H9 (cell line): ENCODE measurements at regions not wholly inside any gene's neighbourhood (a gene's known extent, or its start where the extent isn't known, plus 50 kb on each side); places are given as distances from the start of the nearest gene placed in this dataset.

Experiments
- DNase-seq: peaks from one replicate; pipeline ENCODE4 v3.0.0-alpha.2; 2017
- H2AFZ ChIP-seq: one replicate; pipeline ENCODE4 v1.6.1; 2013; ENCODE audit warnings: mild to moderate bottlenecking, low read length, control low read depth, moderate library complexity
- H2AK5ac ChIP-seq: 2 replicates; pipeline ENCODE4 v1.6.1; 2013; ENCODE audit warnings: low read length, control low read depth, mixed read lengths; ENCODE audit not compliant: insufficient read length
- H2BK120ac ChIP-seq: one replicate; pipeline ENCODE4 v1.6.1; 2013; ENCODE audit warnings: low read depth, mild to moderate bottlenecking, low read length, control low read depth, inconsistent platforms; ENCODE audit not compliant: poor library complexity, severe bottlenecking
- H2BK12ac ChIP-seq: 2 replicates; pipeline ENCODE4 v1.6.1; 2013; ENCODE audit warnings: low read length, control low read depth, mixed read lengths, low read depth; ENCODE audit not compliant: insufficient read length
- H2BK15ac ChIP-seq: 2 replicates; pipeline ENCODE4 v1.6.1; 2013; ENCODE audit warnings: low read depth, low read length, control low read depth
- H2BK20ac ChIP-seq: one replicate; pipeline ENCODE4 v1.6.1; 2013; ENCODE audit warnings: low read depth, mild to moderate bottlenecking, low read length, control low read depth, inconsistent platforms; ENCODE audit not compliant: poor library complexity, severe bottlenecking
- H2BK5ac ChIP-seq: 2 replicates; pipeline ENCODE4 v1.6.1; 2013; ENCODE audit warnings: low read length, control low read depth, mixed read lengths; ENCODE audit not compliant: insufficient read length
- H3K14ac ChIP-seq: 2 replicates; pipeline ENCODE4 v1.6.1; 2013; ENCODE audit warnings: low read length, control low read depth; ENCODE audit not compliant: insufficient read depth
- H3K18ac ChIP-seq: 2 replicates; pipeline ENCODE4 v1.6.1; 2013; ENCODE audit warnings: low read depth, mild to moderate bottlenecking, mixed read lengths, low read length, control low read depth; ENCODE audit not compliant: insufficient read length
- H3K23ac ChIP-seq: 2 replicates; pipeline ENCODE4 v1.6.1; 2013; ENCODE audit warnings: low read length, control low read depth, mixed read lengths, low read depth; ENCODE audit not compliant: insufficient read length
- H3K23me2 ChIP-seq: 2 replicates; pipeline ENCODE4 v1.6.1; 2013; ENCODE audit warnings: low read depth, mild to moderate bottlenecking, mixed read lengths, low read length, control low read depth; ENCODE audit not compliant: insufficient read length, poor library complexity, severe bottlenecking
- H3K27ac ChIP-seq: 2 replicates; pipeline ENCODE4 v1.5.1; 2013; ENCODE audit warnings: low read length, control low read depth, mixed read lengths, low read depth; ENCODE audit not compliant: insufficient read length
- H3K27me3 ChIP-seq: 2 replicates; pipeline ENCODE4 v1.6.1; 2013; ENCODE audit warnings: low read length, control low read depth, inconsistent platforms; ENCODE audit not compliant: insufficient read depth
- H3K4ac ChIP-seq: 2 replicates; pipeline ENCODE4 v1.6.1; 2013; ENCODE audit warnings: low read depth, mild to moderate bottlenecking, control low read depth, inconsistent platforms, low read length, moderate library complexity
- H3K4me1 ChIP-seq: 2 replicates; pipeline ENCODE4 v1.6.1; 2013; ENCODE audit warnings: low read length, control low read depth, inconsistent platforms; ENCODE audit not compliant: insufficient read depth
- H3K4me2 ChIP-seq: 2 replicates; pipeline ENCODE4 v1.6.1; 2013; ENCODE audit warnings: low read length, control low read depth, mixed read lengths; ENCODE audit not compliant: insufficient read length, insufficient read depth
- H3K56ac ChIP-seq: 2 replicates; pipeline ENCODE4 v1.6.1; 2013; ENCODE audit warnings: low read depth, mild to moderate bottlenecking, mixed read lengths, low read length, control low read depth; ENCODE audit not compliant: insufficient read length
- H3K79me1 ChIP-seq: 2 replicates; pipeline ENCODE4 v1.6.1; 2013; ENCODE audit warnings: low read depth, mild to moderate bottlenecking, moderate library complexity, low read length, control low read depth, inconsistent platforms; ENCODE audit not compliant: insufficient read depth, poor library complexity, severe bottlenecking
- H3K79me2 ChIP-seq: 2 replicates; pipeline ENCODE4 v1.6.1; 2013; ENCODE audit warnings: low read length, control low read depth, inconsistent platforms; ENCODE audit not compliant: insufficient read depth
- H3K9ac ChIP-seq: 2 replicates; pipeline ENCODE4 v1.6.1; 2013; ENCODE audit warnings: low read length, control low read depth, mixed read lengths; ENCODE audit not compliant: insufficient read length; ENCODE audit errors: extremely low read depth
- H3K9me3 ChIP-seq: one replicate; pipeline ENCODE4 v1.6.1; 2013; ENCODE audit warnings: low read depth, low read length, inconsistent platforms; ENCODE audit not compliant: control insufficient read depth
- H3T11ph ChIP-seq: one replicate; pipeline ENCODE4 v1.6.1; 2013; ENCODE audit warnings: mild to moderate bottlenecking, low read length, control low read depth, inconsistent platforms
- H4K20me1 ChIP-seq: one replicate; pipeline ENCODE4 v1.6.1; 2013; ENCODE audit not compliant: control insufficient read depth, insufficient read length, insufficient read depth
- H4K5ac ChIP-seq: 2 replicates; pipeline ENCODE4 v1.6.1; 2013; ENCODE audit warnings: low read depth, mild to moderate bottlenecking, mixed read lengths, low read length, control low read depth; ENCODE audit not compliant: insufficient read length
- H4K8ac ChIP-seq: replicated peaks from 2 replicates; pipeline ENCODE4 v1.6.1; 2013; ENCODE audit warnings: low read length, control low read depth, mixed read lengths, low read depth; ENCODE audit not compliant: insufficient read length
- H4K91ac ChIP-seq: 2 replicates; pipeline ENCODE4 v1.6.1; 2013; ENCODE audit warnings: low read depth, mild to moderate bottlenecking, moderate library complexity, mixed read lengths, low read length, control low read depth; ENCODE audit not compliant: insufficient read length
- H3K27ac Mint-ChIP-seq, 3 experiments: 2 replicates in 2 of 3; 3 replicates in 1 of 3; pipeline ENCODE4 v1.8.0; 2020 to 2021; ENCODE audit warnings: mixed read lengths in 3 of 3, mild to moderate bottlenecking in 1 of 3, moderate library complexity in 1 of 3
- H3K27me3 Mint-ChIP-seq: 2 replicates; pipeline ENCODE4 v1.8.0; 2021; ENCODE audit warnings: low read depth, mild to moderate bottlenecking, moderate library complexity, mixed read lengths
- H3K36me3 Mint-ChIP-seq, 3 experiments: 2 replicates in 2 of 3; 3 replicates in 1 of 3; pipeline ENCODE4 v1.8.0; 2020 to 2021; ENCODE audit warnings: low read depth in 3 of 3, mixed read lengths in 3 of 3; ENCODE audit not compliant: insufficient read depth in 1 of 3
- H3K4me1 Mint-ChIP-seq, 2 experiments: 2 replicates each; pipeline ENCODE4 v1.8.0; 2020; ENCODE audit warnings: mixed read lengths in 2 of 2
- H3K4me3 Mint-ChIP-seq, 2 experiments: 2 replicates in 1 of 2; 3 replicates in 1 of 2; pipeline ENCODE4 v1.8.0; 2020 to 2021; ENCODE audit warnings: mild to moderate bottlenecking in 2 of 2, mixed read lengths in 2 of 2, moderate library complexity in 1 of 2
- H3K9me3 Mint-ChIP-seq, 2 experiments: 2 replicates in 1 of 2; 3 replicates in 1 of 2; pipeline ENCODE4 v1.8.0; 2020; ENCODE audit warnings: mild to moderate bottlenecking in 2 of 2, mixed read lengths in 2 of 2, moderate library complexity in 1 of 2
- WGBS: extraction: QIAGEN DNeasy Blood & Tissue Kit; methylation state at CpG from one replicate; pipeline ENCODE4 v1.1.7; 2013; ENCODE audit warnings: missing lambda C conversion rate, low lambda C conversion rate, mixed read lengths; ENCODE audit not compliant: insufficient read length; ENCODE audit errors: extremely low coverage; 5-methylcytosine and 5-hydroxymethylcytosine counted together
- TF ChIP-seq, protein P1 (sequence below): fragments of 200-600 bp; sonication (generic); conservative IDR thresholded peaks from 3 replicates; pipeline ENCODE4 v1.8.0; 2021; ENCODE audit warnings: antibody characterized with exemption, mild to moderate bottlenecking

DNA sequence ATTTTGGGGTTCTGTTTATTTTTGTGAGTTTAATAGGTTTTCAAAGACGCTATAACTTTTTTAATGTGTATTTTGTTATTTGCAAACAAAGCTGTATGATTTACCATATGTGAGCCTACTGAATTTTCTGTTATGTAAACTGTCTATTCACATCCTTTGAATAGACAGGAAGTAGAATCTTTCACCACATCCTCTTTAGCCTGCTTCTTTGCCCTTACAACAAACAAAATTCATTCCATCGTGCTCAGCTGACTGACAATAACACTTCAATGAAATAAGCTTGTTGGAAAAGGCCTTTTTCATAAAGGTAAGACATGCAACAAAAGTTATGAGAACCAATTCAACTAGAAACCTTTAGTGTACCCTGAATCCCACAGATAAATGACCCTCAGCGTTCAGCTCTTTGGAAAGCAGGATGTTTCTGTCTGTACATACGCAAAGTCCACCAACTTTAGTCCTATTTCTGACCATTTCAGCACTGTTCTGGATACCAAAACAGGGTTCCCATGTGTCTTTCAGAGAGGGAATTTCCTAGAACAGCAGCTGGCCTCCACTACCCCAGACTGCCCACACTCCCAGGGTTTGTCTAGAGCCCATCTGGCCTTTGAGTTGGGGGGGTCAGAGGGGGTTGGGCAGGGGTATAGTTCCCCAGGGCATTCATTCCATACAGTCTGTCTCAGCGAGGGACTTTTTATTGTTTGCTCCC is 71.3 kb downstream of the DUSP6 start:
- Histone ChIP-seq H3K9me3 (no peaks in the 10 kb centered on the region), H3K23ac (no peak overlapping the region), H3K79me1 (no peaks in the 10 kb centered on the region), H3K79me2 (no peaks in the 10 kb centered on the region), H4K8ac (no peak overlapping the region), H3K18ac (no peak overlapping the region), H4K91ac (no peak overlapping the region), H3T11ph (no peak overlapping the region), H3K4me2 (no peak overlapping the region), H3K14ac (no peak overlapping the region), H2BK12ac (no peak overlapping the region), H2AFZ (no peak overlapping the region), H2BK5ac (no peak overlapping the region), H4K20me1 (no peaks in the 10 kb centered on the region), H4K5ac (no peak overlapping the region), H3K56ac (no peak overlapping the region), H3K27me3 (no peaks in the 10 kb centered on the region), H3K9ac (no peak overlapping the region), H2BK120ac (no peak overlapping the region), H2BK15ac (no peak overlapping the region), H3K4ac (no peak overlapping the region), H3K4me1 (peaks cover 4% of the 10 kb centered on the region), H3K27ac (no peak overlapping the region), H2BK20ac (no peak overlapping the region), H3K23me2 (no peaks in the 10 kb centered on the region), H2AK5ac (no peak overlapping the region)
- Mint-ChIP-seq H3K36me3 (no peaks in the 10 kb centered on the region), H3K27me3 (no peaks in the 10 kb centered on the region), H3K9me3 (no peaks in the 10 kb centered on the region), H3K4me3 (no peak overlapping the region), H3K4me1 (peaks cover 7 to 10% of the 10 kb centered on the region in 2 experiments; a peak in 3 of 4 replicates), H3K27ac (peak overlapping the region in 1 of 3 experiments; percentile 31; a peak in 1 of 7 replicates)
- TF ChIP-seq, protein P1, sequence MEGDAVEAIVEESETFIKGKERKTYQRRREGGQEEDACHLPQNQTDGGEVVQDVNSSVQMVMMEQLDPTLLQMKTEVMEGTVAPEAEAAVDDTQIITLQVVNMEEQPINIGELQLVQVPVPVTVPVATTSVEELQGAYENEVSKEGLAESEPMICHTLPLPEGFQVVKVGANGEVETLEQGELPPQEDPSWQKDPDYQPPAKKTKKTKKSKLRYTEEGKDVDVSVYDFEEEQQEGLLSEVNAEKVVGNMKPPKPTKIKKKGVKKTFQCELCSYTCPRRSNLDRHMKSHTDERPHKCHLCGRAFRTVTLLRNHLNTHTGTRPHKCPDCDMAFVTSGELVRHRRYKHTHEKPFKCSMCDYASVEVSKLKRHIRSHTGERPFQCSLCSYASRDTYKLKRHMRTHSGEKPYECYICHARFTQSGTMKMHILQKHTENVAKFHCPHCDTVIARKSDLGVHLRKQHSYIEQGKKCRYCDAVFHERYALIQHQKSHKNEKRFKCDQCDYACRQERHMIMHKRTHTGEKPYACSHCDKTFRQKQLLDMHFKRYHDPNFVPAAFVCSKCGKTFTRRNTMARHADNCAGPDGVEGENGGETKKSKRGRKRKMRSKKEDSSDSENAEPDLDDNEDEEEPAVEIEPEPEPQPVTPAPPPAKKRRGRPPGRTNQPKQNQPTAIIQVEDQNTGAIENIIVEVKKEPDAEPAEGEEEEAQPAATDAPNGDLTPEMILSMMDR: no peak
- WGBS: no CpG with 5 or more reads among the region's 5 CpGs
- DNase-seq: no peak
